ENCODE measurements at regions not wholly inside any gene's neighbourhood (a gene's known extent, or its start where the extent isn't known, plus 50 kb on each side); places are given as distances from the start of the nearest gene placed in this dataset.
A peak's percentile ranks its signal among the peaks of the same experiment; 100 is the strongest.

DNA sequence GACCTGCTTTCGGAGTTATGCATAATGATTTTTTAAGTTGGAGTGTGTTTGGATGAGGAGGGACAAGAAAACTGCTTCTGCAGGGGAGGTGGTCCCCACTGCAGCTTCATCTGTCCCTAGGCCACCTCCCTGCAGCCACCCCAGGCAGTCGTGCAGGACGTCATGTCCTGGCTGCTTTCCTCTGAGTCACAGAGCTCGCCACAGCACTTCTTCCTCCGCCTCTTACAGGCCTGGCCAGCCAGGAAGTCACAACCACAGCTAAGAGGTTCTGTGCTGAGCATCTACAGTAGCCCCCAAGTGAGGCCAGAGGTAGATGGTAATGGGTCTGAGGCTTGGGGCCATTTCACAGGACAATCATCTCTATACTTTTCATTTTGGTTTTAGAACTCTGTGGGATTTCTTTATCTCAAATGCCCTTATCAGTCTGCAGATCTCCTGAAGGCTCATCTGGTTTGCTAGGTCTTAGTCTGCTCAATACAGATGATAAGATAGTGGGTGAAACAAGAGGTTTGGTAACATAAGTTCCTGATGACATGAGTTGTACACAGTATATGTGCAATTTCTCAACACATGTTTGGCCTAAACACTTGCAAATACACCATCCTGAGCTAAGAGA lies 106.4 kb downstream of the ARF6 start:
- DNase-seq (ENCODE audit: low spot score), result peak; percentile 77

DNA sequence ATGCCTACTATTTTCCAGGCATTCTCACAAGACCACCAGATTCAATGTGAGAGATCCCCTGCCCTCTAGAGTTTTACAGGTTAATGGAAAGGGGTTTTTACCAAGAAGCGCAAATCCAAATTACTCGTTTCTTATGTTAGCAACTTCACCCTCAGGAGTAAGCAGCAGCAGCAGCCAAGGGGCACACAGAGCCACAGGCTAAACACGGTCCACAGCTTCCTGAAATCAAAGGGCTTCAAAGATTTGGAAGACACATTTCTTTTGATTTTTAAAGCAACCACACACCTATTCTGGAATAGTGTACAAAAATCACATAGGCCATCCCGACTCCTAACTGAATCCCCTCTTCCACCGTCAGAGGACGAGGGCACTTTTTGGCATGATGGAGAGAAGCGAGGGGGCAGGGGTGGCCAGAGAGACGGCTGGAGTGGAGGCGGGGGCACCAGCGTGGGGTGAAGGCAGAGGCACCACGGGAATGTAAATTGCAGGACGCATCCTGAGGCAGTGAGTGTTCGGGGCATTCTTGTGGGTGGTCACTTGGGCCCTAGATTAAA lies 107.0 kb downstream of the ARF6 start:
- DNase-seq (ENCODE audit: low spot score), result peak; percentile 49

DNA sequence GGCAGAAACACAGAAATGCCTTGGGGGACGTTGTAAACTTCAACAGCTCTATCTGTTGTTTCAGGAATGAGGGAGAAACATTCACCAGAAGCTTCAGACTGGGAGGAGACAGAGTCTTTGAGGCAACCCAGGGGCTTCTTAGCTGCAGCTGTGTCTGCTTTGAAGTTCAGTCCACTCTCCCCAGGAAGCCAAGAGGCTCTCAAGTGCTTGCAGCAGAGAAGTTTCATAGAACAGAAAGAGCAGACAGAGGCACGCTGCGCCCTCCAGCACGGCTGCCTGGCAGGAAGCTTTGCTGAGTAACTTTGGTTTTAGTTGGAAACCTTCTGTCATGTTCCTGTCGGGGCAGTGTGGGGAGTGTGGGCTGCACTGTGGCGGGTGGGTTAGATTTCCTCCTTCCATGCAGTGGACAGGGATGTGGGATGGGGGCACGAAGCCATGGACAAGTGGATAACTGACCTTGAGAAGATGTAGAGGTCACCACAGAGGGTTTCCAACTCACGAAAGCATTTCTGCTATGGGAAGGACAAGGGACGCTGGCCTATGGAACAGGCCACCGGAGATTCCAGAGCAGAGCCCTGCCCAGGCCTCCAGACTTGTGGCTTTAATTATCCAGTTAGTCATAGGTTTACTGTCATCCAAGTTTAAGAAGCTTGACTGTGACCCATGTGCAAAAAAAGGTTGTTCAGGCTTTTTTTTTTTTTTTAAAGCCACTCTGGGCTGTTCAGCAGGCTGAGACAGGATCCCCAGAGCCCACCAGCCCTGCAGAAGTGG lies 107.7 kb downstream of the ARF6 start:
- DNase-seq (ENCODE audit: low spot score), result peak; percentile 98

DNA sequence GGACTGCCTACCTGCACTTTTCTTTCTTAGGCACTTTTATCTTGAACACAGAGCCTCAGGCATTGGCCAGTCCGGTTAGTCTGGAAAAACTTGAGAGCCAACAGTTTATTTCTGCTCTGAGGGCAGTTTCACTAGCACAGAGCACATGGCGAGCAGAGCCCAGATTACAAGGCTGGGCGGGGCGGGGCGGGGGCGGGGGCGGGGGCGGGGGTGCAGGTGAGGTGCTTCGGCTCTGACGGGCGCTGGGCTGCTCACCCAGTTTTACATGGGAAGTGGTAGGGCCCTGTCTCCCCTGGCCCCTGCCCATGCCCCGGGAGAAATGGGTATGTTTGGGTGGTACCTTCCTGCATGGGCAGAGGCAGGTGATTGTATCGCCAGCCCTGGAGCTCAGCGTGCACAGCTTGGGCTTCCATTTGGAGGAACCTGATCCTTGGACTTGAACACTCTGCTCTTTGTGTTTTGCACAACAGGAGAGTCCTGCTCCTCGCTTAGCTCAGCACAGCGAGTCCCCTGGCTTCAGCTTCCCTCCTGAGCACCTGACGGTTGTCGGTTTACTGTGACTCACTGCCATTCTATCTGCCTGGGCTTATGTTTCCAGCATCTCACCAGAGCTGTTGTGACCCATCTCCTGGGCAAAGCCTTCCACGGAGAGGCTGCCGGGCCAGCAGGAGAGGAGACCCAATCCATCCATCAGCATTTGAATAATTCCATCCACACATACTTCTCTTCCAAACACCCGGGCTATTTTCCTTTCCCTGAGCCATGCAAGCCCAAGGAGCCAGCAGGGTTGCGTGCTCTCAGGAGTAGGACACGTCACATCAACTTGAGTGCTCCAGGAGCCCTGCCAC lies 108.5 kb downstream of the ARF6 start:
- peak; percentile 26 for DNase-seq (ENCODE audit: low spot score)

DNA sequence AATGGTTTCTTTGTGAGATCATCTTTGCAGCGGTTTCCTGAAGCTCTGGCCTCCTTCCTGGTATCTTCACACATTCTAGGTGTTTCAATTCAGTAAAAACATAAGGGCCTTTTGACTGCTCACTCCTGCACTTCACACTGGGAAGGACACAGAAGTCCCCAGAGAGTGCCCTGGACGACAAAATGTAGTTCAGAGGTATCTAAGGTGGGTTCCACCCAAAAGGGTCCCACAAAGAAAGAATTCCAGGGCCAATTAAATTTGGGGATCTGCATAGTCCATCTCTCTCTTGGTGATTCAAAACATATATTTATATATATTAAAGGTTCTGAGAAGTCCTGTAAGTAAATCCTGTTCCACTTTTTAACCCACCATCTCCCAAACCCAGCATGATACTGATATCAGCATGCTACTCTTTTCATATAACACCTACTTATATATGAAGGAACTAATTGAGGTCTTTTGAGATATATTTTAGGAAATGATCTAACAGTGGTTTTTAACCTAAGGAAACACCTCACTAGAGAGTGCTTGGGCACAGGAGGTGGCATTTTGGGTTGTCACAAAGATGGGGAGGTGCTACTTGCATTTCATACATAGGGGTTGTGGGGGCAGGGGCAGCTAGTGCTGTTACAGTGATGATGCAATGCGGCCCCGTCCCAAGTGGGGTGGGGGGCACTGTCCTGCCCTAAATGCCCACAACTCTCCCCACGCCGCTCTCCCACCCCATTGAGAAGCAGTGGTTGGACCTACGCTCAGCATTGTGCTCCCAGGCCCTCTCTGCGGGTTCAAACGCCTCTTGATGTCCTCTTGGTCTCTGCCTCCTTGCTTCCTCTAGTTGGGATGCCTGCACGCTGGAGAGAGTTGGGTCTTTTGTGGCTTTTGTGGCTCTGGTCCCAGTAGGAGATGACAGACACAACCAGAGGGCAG lies 109.4 kb downstream of the ARF6 start:
- DNase-seq (ENCODE audit: low spot score), result no peak

DNA sequence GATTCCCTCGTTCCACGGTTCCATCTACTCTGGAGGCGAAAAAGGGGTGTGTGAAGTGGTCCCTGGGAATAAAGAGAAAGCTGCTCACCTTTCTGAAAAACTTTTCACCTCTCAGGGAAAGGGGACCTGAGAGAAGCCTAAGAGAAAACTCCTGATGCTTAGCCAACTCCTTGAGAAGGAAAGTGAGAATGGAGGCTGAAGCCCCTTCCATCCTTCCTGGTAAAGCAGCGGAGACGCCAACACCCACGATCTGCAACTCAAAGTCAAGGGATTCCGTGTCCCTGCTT lies 110.0 kb downstream of the ARF6 start:
- DNase-seq (ENCODE audit: low spot score), result no peak

DNA sequence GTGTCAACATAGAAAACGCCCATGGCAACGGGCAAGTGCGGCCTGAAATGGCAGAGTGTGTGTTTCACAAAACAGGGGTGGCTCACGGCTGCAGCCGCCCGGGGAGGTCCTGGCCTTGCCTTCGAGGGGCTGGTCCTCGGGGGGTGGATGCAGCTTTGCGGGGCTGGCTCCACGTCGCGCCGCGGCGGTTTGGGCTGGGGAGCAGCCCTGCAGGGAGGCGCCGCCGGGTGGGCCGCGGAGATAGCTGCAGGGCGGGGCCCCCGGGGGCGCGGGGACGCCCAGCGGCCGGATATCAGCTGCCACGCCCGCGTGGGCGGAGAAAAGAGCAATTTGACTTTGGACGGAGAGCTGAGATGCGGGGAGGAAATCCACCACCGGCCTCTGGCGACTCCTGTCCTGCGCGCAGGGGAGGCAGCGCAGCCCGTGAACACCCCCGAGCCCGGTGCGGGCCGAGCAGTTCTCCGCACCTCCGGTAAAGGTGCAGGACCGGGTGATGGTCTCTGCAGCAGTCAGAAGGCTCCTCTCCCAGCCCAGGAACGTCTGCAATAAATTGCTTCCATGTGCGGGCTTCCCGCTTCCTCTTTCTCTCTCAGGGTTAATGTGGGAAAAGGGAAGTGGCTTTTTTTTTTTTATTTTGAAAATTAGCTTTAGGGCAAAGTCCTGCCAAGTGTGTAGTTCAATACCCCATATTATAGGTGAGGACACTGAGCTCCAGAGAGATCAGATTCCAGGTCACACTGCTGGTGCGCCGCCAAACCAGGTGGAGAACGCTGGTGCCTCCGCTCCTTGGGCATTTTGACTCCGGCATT lies 110.5 kb downstream of the ARF6 start:
- DNase-seq (ENCODE audit: low spot score), result peak; percentile 87

DNA sequence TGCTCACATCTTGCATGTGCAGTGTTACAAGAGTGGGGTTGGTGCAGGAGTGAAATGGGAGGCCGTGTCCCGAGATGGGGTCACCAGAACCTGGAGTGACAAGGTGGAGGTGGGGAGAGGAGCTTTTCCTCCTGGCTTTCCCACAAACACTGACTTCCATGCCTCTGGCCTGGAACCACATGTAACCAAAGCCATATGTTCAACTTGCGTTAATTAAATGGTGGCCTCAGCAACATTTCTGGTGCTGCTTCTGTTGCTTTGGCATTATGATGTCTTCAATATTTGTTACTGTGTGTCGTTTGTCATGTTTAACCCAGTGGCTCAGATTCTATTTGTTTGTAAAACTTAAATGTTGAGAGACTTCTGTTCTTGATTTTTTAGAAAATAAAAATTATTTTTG lies 110.2 kb downstream of the VCPKMT start:
- DNase-seq (ENCODE audit: low spot score), result no peak

DNA sequence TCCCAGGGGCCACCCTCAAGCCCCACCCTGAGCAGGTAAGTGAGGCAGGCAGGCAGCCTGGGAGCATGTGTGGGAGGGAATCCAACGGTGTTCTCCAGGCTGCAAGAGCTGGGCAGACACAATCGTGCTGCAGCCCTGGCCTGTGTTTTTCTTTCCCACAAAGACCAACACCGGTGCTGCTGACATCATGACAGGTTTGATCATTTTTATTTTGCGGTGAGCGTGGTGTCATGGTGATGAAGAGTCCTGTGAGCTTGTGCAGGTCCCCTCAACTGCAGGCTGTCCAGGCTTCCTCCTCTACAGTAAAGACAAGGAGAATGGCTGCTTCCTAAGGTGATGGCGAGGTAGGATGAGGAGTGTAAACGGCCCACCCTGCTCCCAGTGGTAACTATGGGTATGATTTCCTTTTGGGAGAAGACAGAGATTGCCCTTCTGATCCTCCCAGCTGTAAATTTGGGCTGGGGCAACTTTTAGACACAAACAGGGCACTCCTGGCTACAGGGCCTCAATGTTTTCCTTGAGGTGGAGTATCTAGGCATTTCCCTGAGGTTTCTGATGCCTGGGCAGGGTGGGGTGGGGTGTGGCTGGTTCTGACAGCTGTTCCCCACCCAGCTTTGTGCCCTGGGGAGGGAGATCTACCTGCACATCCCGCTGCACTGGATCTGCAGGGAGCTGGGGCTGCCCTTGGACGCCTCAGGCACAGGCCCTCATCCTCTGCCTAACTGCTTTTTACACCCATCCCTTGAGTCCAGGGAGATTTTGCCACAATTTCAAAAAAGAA lies 109.1 kb downstream of the VCPKMT start:
- peak; percentile 52 for DNase-seq (ENCODE audit: low spot score)

DNA sequence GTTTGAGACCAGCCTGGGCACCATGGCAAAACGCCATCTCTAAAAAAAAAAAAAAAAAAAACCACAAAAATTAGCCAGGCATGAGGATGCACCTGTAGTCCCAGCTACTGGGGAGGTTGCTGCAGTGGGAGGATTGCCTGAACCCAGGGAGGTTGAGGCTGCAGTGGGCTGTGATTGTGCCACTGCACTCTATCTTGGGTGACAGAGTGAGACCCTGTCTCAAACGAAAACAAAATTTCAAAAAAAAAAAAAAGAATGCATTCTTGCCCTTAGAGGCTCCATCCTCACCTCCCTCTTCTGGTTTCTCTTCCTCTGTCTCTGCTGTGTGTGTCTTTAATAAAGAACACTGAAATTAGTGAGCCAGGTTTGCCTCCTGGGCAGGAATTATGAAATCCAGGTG lies 107.8 kb downstream of the VCPKMT start:
- no peak for DNase-seq (ENCODE audit: low spot score)

DNA sequence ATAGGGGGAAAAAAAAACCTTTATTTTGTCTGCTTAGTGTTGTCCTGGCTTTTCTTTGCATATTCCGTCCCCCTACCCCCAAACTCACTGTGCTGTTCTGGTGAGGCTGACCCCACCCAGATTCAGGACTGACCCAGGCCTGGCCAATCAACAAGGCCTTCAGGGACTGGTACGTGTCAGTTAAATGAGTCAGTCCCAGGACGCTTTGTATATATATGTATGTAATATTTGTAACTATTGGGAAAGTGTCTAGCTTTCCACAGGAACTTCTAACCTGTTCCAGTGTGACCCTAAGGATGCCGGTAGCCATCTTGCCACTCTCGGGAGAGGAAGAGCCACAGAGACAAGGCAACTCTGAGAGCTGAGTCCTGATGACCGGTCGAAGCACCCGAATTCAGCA lies 107.4 kb downstream of the VCPKMT start:
- DNase-seq (ENCODE audit: low spot score), result no peak

DNA sequence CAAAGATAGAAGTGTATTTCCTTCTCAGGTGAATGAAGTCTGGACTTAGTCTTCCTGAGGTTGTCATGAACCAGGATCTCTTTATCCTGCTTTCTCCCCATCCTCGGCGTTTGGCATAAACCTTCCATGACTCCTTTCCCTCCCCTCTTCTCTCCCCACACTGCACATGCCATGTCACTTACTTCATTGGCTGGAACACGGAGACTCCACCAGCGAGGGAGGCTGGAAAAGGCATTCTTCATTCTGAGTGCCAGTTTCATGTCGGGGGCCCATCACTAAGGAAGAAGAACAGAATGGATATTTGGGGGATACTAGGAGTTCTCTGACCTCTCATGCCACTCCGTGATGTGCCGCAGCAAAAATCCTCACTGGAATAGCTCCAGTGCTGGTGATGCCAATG lies 105.6 kb downstream of the VCPKMT start:
- no peak for DNase-seq (ENCODE audit: low spot score)

DNA sequence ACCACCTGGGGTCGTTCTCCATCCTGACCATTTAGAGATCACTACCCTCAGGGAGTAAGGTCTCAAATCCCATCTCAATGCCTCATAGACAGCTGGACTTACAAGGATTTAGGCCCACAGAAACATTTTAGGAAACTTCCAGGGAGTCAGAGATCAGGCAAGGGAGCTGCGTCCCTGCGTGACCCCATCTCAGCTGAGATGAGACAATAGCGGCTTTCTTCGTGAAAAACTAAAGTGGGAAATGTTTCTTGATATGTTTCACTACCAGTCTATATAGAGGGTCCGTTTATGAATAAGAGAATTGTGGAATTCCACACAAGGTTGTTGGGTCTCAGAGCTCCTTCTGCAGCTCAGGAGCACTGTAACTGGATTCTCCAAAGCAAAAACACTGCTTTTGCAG lies 105.1 kb downstream of the VCPKMT start:
- no peak for DNase-seq (ENCODE audit: low spot score)

DNA sequence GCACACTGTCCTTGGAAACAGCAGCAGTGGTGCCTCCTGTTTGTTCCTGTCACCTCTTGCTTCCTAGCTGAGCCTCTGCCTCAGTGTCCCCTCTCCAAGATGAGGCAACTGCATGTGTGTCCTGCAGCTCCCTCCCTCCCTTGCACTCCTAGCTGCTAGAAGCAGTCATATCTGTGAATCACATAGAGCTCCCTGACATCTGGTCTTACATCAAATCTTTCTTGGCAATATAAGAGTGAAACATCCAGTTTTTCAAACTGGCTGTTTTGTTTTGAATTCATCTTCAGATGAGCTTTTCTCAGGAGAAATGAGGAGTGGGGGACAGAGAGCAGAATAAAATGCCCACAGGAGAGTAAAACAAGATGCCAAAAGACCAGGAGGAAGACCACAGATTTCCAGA lies 103.7 kb downstream of the VCPKMT start:
- peak; percentile 68 for DNase-seq (ENCODE audit: low spot score)

DNA sequence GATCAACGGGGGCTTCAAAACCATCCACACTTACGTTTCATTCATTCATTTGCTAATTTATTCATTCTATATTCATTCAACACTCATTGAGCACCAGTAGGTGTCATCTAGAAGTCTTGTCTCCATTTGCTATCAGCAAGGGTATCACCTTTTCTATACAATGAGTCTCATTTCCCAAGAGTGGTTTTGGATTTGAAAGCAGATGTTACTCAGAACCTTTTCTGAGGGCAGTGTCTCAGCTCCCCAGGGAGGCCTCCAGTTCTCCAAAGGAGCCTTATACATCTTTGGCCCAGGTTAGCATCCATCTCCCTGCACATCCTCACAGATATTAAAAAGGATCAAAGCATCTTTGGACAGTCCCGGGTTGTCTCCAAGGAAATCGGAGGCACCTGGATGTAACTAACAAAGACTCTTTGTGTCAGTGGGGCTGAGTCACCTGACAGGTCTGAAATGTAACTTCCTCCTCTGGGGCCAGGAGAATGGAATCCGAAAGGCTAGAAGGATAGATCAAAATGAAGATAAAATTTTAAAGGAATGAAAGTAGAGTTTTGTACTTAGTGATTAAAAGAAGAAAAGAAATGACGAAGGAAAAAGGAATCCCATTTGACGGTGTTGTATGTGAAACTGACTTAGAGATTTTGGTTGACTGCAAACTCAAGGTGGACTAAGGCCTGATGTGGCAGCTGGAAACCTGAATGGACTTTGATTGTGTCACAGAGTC lies 103.0 kb downstream of the VCPKMT start:
- no peak for DNase-seq (ENCODE audit: low spot score)

DNA sequence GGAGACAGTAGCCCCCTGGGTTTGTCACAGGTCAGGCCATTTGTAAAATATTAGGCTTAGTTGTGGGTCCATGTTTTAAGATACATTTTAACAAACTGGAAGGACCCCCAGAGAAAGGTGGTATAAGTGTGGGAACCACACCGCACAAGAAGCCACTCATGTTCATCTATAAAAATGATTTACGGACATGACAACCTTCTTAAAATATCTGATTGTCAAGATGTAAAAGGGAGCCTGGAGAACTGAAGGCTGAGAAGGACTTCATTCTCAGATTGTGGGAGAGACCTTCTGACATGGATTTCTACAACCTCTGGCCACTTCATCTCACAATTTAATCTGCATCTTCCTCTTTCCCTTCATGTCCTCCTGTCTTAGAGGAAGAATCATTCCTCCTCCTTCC lies 102.4 kb downstream of the VCPKMT start:
- DNase-seq (ENCODE audit: low spot score), result no peak

DNA sequence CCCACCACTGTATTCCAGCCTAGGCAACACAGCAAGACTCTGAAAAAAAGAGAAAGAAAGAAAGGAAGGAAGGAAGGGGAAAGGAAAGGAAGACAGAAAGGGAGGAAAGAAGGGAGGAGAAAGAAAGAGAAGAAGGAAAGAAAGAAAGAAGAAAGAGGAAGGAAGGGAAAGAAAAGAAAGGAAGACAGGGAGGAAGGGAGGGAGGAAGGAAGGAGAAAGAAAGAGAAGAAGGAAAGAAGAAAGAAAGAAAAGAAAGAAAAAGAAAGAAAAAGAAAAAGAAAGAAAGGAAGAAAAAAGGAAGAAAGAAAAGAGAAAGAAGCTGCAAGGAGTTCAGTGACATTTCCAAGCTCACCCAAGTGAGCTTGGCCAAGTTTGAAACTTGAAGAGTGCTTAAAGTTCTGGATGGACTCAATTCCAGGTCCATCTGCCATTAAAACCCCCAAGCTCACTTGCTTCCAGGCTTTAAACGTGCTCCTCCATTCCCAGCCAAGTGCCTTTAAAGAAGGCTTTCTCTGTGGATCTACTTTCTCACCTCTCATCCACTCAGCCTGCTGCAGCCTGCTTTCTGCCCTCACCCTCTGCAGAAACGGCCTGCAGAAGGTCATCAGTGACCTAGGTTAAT lies 101.5 kb downstream of the VCPKMT start:
- DNase-seq (ENCODE audit: low spot score), result no peak

DNA sequence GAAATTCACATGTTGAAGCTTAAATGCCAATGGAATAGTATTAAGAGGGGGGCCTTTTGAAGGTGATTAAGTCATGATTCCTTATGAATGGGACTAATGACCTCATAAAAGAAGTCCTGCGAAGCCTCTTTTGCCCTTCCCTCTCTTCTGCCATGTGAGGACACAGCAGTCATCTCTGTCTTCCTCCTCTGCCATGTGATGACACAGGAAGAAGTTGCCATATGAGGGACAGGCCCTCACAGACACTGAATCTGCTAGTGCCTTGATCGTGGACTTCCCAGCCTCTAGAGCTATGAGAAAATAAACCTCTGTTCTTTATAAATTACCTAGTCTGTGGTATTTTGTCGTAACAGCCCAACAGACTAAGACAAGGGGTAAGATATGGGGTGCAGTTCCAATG lies 100.7 kb downstream of the VCPKMT start:
- no peak for DNase-seq (ENCODE audit: low spot score)

All from umbilical cord (tissue), 1 donor.